D721Med (cell line): ENCODE measurements at regions not wholly inside any gene's neighbourhood (a gene's known extent, or its start where the extent isn't known, plus 50 kb on each side); places are given as distances from the start of the nearest gene placed in this dataset.
"Not testable (repeated sequence)": the region's sequence is repeated elsewhere in the genome, so short reads cannot be mapped to it uniquely, and the experiment has no call there.

Source experiments
- DNase-seq: peaks from one replicate; pipeline ENCODE4 v3.0.0; 2011; ENCODE audit warnings: low spot score; ENCODE audit not compliant: insufficient read length
- FAIRE-seq: peaks from 2 replicates; lab custom pipeline; 2011; peaks lifted over from hg19 to GRCh38; lab: Jason Lieb, UNC
- TF ChIP-seq, protein P1 (sequence below): IDR thresholded peaks from 2 replicates; pipeline ENCODE4 v1.5.1; 2012; ENCODE audit warnings: mild to moderate bottlenecking, control low read depth; ENCODE audit not compliant: insufficient read depth; ENCODE audit errors: missing control alignments

DNA sequence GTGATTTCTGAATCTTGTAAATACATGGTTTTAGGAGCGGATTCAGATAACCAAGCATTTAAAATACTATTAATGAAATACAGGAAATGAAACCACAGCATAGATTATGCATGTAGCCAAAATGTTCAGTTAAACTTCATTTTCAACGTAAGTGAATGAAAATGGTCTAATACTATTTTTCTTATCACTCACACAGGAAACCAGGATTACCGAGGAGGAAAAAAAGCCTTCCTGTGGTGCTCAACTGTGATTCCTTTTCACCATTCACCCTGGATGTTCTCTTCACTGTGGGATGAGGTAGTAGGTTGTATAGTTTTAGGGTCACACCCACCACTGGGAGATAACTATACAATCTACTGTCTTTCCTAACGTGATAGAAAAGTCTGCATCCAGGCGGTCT, 83.4 kb upstream of the ZNF169 start:
- TF ChIP-seq, protein P1, sequence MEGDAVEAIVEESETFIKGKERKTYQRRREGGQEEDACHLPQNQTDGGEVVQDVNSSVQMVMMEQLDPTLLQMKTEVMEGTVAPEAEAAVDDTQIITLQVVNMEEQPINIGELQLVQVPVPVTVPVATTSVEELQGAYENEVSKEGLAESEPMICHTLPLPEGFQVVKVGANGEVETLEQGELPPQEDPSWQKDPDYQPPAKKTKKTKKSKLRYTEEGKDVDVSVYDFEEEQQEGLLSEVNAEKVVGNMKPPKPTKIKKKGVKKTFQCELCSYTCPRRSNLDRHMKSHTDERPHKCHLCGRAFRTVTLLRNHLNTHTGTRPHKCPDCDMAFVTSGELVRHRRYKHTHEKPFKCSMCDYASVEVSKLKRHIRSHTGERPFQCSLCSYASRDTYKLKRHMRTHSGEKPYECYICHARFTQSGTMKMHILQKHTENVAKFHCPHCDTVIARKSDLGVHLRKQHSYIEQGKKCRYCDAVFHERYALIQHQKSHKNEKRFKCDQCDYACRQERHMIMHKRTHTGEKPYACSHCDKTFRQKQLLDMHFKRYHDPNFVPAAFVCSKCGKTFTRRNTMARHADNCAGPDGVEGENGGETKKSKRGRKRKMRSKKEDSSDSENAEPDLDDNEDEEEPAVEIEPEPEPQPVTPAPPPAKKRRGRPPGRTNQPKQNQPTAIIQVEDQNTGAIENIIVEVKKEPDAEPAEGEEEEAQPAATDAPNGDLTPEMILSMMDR = no peak
- DNase-seq (no peak), FAIRE-seq (no peak)

DNA sequence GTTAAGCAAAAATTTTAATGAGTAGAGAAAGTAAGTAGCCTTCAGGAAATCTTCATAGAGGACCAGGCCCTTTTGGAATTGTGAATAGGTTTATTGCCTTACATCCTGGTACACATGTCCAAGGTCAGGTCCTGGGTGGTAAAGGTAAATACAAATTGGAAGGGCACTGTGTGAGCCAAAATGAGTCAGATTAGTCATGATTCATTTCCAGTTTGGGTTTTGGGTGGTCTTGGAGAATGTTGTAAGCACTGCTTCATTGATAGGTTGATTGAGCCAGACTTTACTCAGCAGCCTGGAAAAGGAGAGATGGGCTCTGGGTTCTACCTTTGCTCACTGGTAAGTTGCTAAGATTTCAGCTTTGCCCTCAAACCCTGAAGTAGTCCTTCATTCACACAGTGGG, 82.5 kb upstream of the ZNF169 start:
- DNase-seq (no peak), FAIRE-seq (no peak)
- TF ChIP-seq, protein P1 = no peak

DNA sequence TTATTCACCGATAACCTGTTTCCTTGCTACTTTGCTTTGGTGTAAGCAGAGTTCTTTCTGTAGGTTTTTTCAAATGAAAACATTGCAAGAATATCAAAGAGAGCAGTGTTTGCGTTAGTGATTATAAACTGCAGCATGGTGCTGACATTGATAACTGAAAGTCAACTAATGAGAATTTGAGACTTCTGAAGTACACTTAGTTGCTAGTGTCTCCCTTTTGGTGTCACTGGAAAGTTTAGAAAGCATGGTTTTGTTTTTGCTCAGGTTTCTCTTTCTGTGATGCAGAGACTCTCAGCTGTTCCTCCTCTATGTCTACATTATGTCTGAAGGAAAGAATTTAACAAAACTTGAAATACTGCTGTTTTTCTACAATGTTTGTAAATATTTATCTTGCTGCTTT, 80.2 kb upstream of the ZNF169 start:
- DNase-seq = no peak
- FAIRE-seq = no peak
- TF ChIP-seq, protein P1 = no peak

DNA sequence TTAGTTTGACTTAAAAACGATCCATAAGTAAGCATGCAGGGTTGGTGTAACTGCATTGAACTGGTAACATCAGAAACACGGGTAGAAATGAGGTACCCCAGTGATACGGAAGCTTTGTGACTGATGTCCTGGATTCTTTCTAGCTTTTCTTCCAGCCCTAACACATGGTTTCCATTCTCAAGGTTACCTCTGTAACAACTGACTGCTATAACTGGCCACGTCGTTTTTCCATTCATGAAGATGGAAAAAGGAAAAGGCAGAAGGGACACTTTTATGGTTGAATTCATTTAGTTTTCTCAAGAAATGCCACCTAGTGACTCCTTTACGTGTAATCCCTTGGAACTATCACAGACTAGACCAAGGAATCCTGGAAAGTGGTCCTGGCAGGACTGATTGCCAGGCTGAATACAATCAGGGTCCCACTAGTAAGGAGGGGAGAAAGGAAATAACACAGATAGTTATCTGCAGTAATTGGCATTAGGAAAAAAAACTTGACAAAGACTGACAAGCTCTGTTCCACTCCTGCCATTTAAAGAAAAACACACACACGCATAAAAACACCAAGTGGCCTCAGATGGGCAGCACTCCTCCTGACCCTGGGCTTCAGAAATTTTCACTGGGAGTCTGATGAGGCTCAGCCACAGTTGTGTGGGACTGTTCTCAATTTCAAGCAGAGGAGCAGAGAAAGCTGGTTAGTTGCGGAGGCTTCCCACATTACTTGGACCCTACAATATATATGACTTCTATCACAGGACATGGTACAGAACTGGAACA, 77.5 kb upstream of the ZNF169 start:
- FAIRE-seq = no peak
- TF ChIP-seq, protein P1 = no peak
- DNase-seq = no peak

DNA sequence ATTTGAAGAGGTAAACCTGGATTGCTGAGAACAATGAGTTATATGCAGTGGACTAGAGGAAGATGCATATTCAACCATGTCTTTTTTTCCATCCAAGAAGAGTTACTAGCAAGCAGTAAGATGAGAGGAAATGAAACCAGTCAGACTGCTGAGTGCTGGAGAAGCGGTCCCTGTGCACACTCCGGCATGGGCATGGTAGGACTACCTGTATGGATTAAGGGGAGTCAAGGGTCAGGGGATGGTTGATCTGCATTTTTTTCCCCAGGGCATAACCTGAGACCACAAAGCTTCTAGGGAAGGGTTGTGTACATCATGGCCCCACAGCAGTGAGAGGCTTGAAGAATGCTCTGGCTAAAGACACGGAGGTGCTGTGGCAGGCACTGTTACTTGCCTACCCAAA, 76.6 kb upstream of the ZNF169 start:
- no peak for DNase-seq
- FAIRE-seq = no peak
- TF ChIP-seq, protein P1 = no peak

DNA sequence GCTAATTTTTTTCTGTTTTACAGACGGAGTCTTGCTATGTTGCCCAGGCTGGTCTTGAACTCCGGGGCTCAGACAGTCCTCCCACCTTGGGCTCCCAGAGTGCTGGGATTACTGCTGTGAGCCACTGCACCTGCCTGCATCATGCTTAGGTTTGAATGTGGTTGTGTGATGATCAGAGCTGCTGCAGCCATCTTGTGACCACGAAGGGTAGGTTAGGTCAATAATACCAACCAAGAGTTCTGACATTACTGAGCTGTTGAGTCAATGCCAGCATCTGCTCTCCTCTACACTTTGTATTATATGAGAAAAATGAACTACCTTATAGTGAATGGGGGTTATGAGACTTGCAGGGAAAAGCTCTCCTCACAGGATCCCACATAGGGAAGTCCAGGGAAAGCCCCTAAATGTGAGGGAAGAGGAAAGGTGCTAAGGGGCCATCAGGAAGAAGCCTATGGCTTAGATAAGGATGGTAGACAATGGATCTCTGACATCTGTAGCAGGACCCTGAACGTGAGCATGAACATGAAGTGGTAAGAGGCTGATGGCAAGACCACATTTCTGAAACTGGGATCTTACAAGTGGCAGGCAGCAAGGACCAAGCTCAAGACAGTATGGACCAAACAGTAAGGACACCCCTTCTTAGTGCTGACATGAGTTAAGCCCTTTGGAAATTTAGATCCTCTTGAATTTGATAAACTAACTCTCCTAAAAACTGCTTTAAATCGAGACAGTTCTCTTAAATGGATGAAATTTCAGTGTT, 75.7 kb upstream of the ZNF169 start:
- TF ChIP-seq, protein P1 = no peak
- DNase-seq = no peak
- FAIRE-seq = no peak

DNA sequence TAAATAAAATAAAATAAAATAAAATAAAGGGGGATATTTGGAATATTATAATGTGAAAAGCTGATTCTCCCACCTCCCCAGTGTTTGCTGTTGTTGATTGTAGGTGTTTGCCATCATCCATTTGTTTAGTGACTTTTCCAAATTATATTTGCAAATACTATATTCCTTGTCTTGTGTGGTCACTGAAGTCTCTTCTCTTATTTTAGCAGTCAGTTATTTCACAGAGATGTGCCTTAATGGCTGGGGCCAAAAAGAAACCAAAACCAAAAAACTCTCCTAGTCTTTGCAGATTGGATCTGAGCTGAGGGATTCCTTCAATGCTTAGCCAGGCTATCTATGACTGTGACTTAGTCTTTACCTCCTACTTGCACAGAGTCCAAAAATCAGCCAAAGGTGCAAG, 70.9 kb upstream of the ZNF169 start:
- DNase-seq (no peak), FAIRE-seq (no peak)
- TF ChIP-seq, protein P1 = no peak

DNA sequence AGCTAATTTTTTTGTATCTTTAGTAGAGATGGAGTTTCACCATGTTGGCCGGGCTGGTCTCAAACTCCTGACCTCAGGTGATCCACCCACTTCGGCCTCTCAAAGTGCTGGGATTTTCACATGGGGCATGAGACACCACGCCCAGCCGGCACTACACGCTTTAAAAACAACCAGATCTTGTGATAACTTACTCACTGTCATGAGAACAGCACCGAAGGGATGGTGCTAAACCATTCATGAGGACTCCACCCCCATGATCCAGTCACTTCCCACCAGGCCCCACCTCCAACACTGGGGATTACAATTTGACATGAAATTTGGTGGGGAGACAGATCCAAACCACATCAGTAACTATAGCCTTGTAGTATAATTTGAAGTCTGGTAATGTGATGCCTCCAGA, 67.4 kb upstream of the ZNF169 start:
- FAIRE-seq, DNase-seq: not testable (repeated sequence)
